ENCODE measurements at regions not wholly inside any gene's neighbourhood (a gene's known extent, or its start where the extent isn't known, plus 50 kb on each side); places are given as distances from the start of the nearest gene placed in this dataset.
A peak's percentile ranks its signal among the peaks of the same experiment; 100 is the strongest.
"Not testable (repeated sequence)": the region's sequence is repeated elsewhere in the genome, so short reads cannot be mapped to it uniquely, and the experiment has no call there.

DNA sequence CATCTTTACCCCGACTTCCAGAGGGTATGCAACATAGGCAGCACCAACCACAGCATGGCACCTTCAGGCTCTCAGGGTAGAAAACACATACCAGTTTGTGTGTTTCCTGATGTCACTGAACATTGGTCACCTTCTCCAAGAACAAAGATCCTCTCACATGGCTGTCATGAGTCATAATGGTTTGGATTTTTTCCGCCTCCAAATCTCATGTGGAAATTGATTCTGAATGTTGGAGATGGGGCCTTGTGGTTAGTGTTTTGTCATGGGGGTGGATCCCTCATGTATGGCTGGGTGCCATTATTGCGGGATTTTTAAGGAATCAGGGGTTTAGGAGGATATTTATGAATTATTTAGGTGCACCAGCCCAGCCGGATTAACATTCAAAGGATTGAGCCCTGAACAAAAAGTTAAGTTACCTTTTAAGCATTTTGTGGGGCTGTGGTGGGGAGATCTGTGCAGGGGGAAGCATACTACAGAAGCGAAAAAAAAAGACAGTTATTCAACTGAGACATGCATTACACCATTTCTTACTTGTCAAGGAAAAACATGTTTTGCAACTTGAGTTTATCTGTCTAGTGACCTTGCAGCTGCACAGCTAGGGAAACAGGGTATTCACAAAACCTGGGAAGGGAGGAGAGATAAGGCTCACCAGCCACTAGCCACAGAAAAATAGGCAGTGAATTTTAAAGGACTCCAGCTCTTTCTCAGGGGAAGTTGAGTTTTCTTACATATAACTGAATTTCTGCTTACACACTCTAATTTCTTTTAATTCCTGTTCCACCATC is 774.1 kb upstream of the AUTS2 start:
- no peak for DNase-seq (ENCODE audit: low read depth in 2 of 2)

DNA sequence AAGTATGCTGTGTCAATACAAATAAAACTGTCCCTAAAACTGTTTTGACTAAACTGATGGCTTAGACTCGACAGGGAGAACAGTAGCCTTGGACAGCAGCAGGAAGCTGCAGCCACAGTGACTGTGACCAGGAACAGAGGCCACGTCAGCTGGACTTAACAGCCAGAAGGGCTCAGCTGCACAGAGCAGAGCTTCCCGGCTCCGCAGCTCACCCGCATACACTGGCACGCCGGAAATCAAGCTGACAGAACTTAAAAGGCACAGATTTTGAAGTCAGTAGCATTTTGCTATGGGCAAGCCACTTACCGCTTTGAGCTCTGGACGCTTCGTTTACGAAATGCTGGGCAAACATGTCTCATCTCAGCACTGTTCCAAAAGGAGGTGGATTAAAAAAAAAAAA is 769.7 kb upstream of the AUTS2 start:
- no peak for DNase-seq (ENCODE audit: low read depth in 2 of 2)

DNA sequence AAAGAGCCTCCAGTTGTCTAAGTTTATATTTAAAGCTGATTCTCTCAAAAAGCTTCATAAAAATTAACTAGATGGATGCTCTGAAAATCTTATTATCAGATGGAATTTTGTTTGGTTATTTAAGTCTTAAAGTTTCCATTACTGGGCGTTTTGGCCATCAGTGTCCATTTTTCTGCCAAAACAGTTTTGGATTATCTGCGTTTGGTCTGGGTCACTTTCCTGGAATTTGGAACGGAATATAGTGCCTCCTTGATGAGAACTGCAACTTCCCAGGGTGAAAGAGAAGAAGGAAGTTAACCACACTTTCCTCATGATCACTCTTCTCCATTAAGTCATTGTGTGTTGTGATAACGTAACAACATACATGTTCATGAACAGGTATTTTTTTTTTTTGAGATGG is 764.9 kb upstream of the AUTS2 start:
- DNase-seq (ENCODE audit: low read depth in 2 of 2) = no peak

DNA sequence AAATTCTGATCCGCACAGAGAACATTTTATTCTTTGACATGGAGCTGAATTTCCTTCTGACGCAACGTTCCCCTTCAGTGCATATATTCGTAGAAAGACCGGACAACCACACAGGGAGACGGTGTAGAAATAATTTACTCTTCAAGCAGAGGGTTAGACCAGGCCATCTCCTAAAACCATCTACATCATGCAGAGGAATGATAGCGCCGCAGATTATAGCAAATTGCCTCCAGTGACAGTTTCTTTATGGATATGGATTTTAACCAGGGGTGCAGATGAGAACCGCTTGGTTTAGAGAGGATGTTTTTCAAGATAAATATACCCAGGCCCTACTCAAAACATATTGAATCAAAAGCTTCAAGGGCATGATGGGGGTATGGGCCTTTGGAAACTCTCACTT is 759.3 kb upstream of the AUTS2 start:
- DNase-seq (ENCODE audit: low read depth in 2 of 2) = no peak

DNA sequence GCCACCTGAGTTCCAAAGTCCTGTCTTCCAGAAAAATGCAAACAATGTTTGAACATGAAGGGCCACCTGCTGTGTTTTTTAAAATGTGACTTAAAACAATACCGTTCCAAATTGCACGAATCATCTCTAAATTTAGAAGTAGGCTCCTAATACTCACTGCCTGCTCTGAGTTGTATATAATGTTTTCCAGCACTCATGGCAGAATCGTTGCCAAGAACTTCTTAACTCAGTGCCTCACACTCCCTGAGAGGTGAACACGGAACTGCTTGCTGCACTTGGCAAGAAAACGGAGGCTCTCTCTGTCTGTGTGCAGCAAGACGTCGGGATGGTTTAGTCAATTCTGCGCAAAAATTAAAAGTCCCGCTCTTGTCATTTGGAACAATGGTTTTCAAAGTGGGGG is 757.3 kb upstream of the AUTS2 start:
- DNase-seq (ENCODE audit: low read depth in 2 of 2) = peak; percentile 49 to 50

DNA sequence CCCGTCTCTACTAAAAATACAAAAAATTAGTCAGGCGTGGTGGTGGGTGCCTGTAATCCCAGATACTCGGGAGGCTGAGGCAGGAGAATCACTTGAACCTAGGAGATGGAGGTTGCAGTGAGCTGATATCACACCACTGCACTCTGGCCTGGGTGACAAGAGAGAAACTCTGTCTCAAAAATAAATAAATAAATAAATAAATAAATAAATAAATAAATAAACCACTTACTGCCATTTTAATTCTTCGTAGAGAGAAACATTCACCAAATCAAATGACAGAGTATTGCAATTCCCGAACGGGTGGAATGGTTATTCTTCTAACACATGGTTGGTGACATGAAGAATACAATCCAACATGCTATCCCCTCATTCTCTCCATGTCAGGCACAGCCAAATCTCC is 754.3 kb upstream of the AUTS2 start:
- DNase-seq (ENCODE audit: low read depth in 2 of 2) = not testable (repeated sequence)

DNA sequence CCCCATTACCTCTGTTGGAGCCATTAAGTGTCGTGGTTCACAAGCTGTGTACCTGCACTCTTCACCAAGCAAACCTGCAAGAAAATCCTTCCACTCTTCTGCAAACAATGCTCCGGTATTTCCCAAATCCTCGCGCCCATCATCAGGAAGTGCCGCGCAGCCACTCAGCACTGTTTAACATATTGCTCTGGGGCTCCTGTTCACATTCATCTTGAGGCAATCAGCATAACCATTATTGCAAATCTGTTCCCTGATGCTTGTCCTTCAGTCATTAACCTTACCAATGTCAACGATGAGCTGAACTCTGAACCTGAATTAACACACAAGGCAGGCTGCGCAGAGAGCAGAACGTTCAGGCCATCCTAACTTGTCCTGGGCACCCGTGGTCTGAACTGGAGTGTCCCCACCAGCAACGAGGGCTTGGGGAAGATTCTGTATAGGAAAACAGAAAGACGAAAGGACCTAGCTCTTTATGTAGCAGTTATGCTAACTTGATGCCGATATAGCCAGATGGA is 751.4 kb upstream of the AUTS2 start:
- no peak for DNase-seq (ENCODE audit: low read depth in 2 of 2)

DNA sequence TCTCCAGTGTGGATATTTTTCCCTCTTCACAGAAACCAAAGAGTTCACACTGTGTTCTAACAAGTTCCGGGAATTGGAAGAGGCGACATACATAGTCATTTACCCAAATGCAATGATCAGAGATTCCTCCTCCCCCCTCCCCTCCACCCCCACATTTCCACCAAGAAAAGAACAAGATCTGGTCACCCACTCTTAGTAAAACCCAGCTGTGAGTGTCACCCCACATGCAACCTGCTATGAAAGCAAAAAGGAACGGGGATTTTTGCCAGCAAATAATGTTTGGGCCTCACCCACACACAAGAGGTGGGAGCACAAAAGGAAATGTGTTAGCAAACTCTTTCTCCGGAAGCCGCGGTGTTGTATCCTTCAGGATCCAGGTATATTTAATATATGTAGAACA is 745.0 kb upstream of the AUTS2 start:
- DNase-seq (ENCODE audit: low read depth in 2 of 2) = no peak

DNA sequence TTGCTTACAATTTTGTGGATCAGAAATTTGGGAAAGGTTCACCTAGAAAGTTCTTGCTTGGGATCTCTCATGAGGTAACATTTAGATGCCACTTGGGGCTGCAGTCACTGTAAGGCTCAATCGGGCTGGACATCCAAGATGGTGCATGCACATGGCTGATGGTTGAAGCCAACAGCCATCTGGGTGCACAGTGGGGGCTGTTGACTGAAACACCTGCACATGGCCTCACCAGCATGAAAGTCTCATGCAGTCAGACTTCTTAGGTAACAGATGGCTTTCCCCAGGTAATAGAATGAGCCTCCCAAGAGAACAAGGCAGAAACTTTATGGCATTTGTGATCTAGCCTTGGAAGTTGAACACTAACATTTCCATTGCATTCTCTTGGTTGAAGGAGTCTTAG is 740.7 kb upstream of the AUTS2 start:
- DNase-seq (ENCODE audit: low read depth in 2 of 2) = no peak

DNA sequence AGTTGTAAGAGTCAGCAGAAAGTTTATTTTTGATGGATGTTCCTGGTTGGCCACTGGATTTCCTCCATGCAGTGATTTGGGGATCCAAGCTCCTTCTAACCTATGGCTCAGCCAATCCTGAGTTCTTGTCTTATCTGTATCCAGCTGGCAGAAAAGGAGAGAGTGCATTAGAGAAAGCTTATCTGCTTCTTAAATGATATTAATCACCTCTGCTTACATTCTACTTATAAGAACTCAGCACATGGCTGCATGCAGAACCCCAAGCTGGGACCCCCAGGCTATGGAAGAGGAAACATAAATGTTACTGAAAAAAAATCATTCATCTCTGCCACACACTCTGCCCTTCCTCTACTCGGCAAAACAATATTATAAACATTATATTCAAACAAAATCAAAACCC is 739.8 kb upstream of the AUTS2 start:
- DNase-seq (ENCODE audit: low read depth in 2 of 2) = no peak

DNA sequence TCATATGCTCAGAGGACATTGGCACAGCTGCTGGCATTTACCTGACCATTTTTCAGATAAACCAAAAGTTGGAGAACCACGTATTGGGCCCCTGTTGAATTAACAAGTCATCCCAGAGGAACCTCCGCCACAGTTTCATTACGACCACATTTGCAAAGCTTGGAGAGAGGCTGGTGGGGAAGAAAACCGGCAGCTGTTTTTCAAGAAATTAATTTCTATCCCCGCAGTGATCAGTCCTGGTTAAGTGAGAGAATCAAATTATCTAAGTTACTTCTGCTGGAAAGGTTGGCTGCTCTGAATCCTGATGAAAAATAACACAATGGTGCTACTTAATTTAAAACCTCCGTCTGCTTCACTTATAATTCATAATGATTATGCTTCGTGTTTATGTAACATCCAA is 737.1 kb upstream of the AUTS2 start:
- no peak for DNase-seq (ENCODE audit: low read depth in 2 of 2)

DNA sequence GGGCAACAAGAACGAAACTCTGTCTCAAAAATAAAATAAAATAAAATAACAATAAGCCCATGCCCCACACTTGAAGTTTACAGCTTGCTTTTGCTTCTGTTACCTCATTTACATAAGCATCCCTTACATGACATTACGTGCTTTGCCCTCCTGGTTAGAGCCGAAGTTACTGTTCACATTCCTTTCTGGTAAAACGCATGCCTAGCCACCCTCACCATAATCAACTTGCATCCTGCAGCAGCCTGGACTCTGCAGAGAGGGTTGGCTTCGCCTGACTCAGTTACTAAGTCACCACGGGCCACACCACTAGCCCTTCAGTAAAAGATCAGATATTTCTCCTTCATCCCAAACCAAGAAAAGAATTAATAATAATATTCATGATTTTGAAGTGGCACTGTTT is 736.0 kb upstream of the AUTS2 start:
- no peak for DNase-seq (ENCODE audit: low read depth in 2 of 2)

DNA sequence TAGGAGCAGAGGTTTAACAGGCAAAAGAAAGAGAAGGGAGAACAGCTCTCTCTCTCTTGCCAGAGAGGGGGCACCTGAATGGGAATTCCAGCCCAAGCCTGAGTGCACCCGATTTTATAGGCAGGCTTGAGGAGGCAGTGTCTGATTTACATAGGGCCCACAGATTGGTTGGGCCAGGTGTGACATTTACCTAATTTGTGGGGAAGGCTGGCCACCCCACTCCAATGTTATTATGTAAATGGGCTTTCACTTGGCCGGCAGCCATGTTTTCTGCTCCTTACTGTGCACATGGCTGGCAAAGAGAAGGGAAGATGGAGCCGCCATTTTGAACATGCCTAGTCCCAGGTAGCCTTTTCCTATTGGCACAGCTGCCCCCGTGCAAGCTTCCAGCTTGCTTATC is 735.5 kb upstream of the AUTS2 start:
- DNase-seq (ENCODE audit: low read depth in 2 of 2) = no peak

DNA sequence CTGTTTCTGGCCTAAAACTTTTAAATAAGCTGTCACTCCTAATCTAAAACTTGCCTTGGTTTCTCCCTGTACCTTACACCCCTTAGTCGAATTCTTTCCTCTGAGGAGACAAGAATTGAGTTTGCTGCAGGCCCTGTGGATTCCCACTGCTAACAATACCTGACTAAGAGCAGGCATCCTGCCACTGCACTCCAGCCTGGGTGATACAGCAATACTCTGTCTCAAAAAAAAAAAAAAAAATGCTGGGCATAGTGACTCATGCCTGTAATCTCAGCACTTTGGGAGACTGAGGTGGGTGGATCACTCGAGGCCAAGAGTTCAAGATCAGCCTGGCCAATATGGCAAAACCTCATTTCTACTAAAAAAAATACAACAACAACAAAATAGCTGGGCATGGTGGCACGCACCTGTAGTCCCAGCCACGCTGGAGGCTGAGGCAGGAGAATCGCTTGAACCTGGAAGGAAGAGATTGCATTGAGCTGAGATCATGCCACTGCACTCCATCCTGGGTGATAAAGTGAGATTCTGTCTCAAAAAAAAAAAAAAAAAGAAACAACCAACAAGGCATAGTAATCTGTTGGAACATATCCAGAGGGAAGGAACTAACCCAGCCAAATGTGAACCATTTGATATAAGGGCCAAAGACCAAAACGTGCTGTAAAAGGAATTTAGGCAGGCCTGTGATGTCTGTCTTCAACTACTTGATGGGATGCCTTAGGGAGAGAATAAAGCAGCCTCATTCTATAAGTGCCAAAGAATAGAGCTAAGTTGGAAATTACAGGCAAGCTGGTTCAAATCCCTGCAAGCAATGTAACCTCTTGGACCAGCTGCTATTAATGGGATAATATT is 732.7 kb upstream of the AUTS2 start:
- peak in 1 of 2 experiments; percentile 11 for DNase-seq (ENCODE audit: low read depth in 2 of 2)

DNA sequence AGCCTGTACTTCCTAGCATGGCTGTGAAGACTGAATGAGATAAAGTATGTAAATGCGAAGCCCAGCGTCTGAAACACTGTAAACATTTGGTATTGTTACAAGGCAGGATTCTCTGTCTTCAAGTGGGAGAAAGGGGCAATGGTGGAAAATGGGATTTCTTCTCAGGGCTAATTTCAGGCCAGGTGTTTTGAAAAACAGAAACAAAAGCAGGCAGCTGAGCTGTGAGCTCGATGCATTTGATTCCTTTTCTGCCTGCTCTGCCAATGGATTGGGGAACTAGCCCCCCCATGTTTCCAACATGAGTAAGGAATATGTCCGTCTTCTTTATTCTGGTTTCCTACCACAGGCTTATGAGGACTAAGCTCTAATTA is 732.1 kb upstream of the AUTS2 start:
- no peak for DNase-seq (ENCODE audit: low read depth in 2 of 2)

DNA sequence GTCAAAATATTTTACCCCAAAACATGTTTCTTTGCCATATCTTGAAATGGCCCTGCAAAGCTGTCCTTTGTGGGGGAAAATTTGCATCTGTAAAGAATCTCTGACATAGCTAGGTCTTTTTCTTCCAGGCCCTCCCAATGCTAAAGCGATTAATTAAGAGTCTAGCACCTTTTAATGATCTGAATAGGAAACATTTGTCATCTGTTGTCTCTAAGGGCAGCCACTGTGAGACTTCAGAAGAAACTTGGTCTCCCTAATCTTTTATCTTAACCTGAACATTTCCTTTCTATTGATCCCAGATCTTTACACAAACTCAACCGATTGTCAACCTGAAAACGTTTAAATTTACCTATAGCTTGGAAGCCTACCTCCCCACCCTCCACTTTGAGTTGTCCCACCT is 731.6 kb upstream of the AUTS2 start:
- DNase-seq (ENCODE audit: low read depth in 2 of 2) = not testable (repeated sequence)

DNA sequence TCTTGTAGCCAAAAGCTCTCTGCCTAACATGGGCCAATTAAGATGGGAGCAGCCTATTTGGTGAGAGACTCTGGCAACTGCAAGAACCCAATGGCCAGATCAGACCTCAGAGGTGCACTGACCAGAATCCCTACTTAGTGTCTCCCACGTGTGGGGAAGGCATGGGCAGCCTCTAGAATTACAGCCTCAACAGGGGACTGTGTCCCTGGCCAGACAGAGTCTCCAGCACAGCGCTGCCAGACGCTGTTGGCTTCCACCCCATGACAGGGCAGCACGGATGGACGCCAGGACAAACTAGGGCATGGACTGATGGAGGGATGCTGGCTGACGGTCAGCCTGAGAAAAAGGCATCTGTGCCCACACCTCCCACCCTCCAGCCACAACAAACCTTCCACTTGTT is 729.3 kb upstream of the AUTS2 start:
- no peak for DNase-seq (ENCODE audit: low read depth in 2 of 2)

DNA sequence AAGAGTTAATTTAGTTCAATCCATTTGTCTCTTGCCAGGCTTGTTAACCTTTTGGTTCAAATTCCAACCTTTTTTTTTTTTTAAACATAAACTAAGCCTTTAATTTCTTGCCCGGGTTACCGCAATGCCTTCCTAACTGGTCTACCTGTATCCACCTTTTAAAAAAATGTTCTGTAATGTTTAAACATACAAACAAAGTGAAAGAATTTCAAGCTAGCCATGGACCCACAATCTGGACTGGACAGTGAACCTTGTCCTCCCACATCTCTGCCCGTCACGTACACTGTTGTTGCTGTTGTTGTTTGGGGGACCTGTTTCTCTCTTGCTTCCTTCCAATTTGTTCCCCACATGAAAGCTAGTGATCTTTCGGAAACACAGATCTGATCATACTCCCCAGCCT is 724.7 kb upstream of the AUTS2 start:
- DNase-seq (ENCODE audit: low read depth in 2 of 2) = no peak

DNA sequence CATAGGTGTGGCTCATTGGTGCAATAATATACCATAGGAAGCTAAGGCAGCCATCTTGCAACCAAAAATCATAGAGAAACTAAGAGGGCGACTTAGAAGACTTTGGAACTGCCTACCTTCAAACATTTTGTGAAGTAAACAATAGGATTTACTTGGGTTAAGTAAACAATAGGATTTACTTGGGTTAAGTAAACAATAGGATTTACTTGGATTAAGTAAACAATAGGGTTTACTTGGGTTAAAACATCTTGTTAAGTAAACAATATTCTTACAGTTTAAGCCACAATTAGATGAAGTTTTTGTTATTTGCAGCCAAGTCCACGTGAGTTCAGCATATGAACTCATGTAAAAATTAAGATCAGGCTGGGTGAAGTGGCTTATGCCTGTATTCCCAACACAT is 722.4 kb upstream of the AUTS2 start:
- DNase-seq (ENCODE audit: low read depth in 2 of 2) = no peak

DNA sequence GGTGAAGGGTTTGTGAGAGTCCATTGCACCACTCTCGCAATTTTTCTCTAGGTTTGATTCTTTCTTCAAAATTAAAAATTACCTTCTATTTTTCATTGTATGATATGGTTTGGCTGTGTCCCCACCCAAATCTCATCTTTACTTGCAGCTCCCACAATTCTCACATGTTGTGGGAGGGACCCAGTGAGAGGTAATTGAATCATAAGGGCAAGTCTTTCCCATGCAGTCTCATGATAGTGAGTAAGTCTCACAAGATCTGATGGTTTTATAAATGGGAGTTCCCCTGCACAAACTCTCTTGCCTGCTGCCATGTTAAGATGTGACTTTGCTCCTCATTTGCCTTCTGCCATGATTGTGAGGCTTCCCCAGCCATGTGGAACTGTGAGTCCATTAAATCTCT is 711.2 kb upstream of the AUTS2 start:
- not testable (repeated sequence) for DNase-seq (ENCODE audit: low read depth in 2 of 2)

DNA sequence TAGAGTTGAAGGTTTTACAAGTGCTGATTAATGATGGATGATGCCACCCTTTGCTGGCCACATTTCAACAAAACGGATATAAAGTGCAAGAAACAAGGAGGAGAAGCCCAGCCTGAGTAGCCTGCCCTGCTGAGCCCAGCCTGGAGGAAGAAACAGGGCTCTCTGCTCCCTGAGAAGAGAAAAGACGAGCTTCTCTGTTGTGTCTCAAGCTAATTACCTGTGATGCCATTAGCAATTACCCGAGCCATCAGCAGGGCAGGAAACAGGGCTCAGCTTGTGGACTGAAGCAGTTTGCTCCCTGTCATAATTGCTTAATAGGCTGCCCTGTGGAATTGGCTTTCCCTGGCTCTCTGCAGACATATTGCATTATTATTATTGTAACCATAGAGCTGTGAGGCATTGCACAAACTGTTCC is 709.3 kb upstream of the AUTS2 start:
- no peak for DNase-seq (ENCODE audit: low read depth in 2 of 2)

DNA sequence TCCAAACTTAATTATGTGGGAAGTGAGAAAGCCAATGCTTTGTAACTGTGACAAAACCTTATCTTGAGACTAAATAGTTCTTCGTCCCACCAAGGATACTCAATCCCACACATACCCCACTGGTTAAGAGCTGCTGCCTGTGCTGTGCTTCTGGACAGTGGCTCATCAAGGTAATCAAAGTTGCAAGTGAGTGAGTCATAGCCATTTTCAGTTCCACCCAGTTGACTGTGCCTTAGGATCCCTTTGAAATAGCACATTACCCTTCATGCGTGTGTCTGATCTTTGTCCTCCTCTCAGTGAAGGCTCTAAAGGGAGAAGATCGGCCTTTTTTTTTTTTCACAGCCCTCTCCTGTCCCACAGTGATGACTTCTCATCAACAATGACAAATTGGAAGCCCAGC is 706.0 kb upstream of the AUTS2 start:
- DNase-seq (ENCODE audit: low read depth in 2 of 2) = peak in 1 of 2 experiments; percentile 15

DNA sequence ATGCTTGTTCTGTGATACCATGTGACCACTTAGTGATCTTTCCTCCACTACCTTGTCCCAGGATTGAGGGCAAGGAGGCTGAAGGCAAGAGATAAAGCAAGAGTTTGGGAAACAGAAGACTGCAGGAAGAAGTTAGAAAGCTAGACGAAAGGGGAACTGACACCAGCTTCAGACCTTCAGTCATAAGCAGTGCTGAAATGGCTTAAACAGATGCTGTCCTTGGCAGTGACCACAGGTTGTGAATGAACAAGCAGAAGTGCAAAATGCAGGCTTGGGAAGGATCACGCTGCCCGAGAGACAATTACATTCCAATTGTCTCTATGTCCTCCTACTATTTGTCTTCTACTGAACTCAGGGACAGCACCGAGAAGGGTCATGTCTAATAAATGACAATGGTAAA is 704.9 kb upstream of the AUTS2 start:
- DNase-seq (ENCODE audit: low read depth in 2 of 2) = no peak

All from fibroblast of skin of left quadriceps (primary cell).